ENCODE measurements at regions not wholly inside any gene's neighbourhood (a gene's known extent, or its start where the extent isn't known, plus 50 kb on each side); places are given as distances from the start of the nearest gene placed in this dataset.

DNA sequence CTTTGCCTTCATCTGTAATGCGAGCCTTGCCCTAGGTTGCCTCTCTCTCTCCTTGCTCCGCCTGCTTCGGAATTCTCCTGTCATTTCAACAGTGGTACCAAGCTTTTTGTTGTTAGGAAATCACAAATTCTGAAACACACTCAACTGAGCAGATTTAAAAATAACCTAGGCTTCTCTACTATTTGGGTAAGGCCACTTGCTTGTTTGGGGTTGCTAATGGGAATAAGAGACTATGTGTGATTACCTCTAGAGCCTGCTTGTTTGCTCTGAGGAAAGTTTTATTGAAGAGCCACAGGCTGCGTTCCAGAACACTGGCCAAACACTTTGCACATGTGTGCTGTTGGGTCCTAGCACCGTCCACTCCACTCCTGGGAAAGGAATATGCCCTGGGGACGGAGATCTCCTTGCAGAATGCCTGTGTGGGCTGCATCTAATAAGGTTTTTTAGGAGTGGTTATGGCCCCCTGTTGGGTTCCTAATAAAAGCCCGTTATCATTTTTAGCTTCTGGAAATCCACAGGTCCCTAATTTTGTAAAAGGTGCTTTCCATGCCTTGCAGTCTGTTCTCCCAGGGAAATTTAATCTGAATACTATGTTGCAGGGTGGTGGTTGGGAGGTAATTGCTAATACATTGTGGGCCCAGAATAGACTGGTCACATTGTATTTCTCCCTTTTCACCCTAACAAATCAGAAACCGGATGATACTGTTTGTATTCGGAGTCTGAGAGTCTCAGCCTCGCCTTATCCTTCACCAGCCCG lies 68.7 kb upstream of the KLF6 start:
- no peak for DNase-seq (ENCODE audit: low read depth in 2 of 2)

DNA sequence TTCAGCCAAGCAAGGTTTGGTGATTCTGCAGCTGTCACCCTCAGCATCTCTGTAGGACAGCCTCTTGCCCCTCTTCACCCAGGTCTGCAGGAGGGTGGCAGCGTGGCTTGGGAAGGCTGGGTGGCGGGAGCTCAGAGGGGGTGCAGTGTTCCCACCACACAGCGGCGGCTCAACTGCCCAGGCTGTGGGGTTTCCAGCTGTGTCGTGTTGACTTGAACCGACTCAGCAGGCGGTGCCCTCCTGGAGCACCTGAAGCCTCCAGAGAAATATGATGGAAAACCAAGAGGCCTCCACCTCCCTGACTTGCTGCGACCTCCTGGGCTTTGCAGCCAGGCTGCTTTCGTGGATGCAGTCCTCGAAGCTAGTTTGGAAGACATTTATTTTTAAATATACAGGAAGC lies 68.0 kb upstream of the KLF6 start:
- no peak for DNase-seq (ENCODE audit: low read depth in 2 of 2)

DNA sequence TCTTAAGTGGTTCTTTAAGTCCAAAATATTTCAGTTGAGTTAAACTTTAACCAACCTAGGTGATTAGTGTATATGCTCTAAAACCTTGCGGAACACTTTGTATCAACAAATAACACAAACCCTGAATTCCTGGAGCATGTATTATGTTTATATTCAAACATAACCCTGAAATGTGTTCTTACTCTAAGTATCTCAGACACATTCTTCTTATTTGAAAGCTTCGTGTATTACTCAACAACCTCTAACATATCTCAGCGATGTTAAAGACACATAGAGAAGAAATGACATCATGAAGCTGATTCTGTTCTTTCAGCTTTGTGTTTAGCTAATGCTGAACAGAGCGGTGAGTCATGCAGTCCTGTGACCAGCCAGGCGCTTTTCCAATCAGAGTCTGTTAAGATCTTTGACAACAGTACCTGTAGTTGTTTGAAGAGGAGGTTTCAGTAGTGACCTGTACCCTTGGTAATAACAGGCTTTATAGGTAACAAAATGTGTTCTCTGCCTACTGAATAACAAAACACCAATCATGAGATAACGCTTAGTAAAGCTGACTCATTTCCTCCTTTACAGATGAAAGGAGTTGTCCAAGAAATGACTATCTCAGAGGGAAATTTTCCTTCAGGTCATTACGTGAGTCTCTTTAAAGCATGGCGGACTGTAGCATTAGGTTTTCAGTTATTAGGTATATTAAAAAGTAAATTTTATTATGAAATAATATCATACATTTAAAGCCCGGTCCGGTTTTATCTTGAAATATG lies 67.3 kb upstream of the KLF6 start:
- peak; percentile 39 for DNase-seq (ENCODE audit: low read depth in 2 of 2)

DNA sequence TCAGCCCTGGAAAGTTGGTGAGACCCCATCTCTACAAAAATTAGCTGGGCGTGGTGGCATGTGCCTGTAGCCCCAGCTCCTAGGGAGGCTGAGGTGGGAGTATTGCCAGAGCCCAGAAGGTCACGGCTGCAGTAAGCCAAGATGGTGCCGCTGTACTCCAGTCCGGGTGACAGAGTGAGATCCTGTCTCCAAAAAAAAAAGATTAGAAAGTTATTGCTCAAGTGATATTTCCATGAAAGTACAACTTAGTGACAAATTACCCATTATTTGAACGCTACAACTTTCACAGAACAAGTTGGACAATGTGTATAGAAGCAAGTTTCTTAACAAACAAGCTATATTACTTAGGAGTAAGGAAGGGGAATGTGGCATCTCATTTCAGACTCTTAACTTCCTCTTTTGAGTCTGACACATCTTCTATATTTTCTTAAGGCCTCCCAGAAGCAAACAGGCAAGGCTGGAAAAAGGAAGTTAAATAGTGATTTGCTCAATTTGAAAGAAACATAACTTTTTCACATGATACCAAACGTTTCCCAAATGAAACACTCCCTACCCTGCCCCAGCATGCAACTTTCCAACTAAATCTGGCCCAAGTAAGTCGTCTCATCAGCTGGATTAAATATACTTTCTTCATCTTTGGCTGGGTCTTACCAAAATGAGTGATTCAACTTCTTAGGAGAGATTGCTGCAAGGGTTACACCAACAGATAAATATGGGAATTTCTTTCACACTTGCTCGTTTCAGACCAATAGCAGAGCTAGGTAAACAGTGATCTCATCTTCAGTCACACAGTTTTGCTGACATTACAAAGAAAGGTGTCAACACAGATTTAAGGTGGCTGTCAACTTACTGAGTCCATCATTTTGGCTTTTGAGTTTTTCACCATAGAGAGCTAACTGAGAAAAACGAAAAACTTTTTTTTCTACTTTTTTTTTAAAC lies 66.3 kb upstream of the KLF6 start:
- no peak for DNase-seq (ENCODE audit: low read depth in 2 of 2)

DNA sequence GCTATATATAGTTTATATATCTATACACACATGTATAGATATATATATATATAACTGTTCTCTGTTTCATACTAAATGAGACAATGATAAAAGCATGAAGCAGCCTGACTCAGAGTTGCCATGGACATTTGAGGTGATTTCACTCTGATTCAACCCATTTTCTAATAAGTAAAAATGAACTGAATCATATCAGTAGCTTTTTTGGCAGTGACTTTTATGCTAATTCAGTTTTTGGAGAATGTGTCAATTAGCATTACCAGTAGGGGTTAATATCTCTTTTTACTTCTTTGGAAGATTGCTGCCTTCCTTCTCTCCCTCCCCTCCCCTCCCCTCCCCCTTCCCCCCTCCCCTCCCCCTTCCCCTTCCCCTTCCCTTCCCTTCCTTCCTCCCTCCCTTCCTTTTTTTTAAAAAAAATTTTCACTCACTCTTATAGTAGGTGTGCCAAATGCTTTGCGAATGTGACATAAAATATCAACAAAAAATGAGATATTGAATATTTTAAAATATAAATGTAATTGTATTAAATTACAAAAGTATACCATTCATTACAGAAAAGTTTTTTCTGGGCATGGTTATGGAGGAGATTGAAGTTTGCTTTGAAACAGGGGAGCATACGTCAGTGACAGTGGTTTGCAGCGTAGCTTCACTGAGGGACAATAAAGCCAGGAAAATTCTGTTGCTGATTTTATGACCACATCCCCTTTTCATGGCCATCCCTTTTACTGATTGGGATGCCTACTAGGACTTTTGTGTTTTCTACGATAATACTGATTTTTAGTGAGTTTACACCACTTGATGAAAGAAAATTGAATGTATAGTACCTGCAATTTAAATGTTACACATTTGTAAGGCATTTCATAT lies 64.0 kb upstream of the KLF6 start:
- peak in 1 of 2 donors; percentile 16 for DNase-seq (ENCODE audit: low read depth in 2 of 2)

DNA sequence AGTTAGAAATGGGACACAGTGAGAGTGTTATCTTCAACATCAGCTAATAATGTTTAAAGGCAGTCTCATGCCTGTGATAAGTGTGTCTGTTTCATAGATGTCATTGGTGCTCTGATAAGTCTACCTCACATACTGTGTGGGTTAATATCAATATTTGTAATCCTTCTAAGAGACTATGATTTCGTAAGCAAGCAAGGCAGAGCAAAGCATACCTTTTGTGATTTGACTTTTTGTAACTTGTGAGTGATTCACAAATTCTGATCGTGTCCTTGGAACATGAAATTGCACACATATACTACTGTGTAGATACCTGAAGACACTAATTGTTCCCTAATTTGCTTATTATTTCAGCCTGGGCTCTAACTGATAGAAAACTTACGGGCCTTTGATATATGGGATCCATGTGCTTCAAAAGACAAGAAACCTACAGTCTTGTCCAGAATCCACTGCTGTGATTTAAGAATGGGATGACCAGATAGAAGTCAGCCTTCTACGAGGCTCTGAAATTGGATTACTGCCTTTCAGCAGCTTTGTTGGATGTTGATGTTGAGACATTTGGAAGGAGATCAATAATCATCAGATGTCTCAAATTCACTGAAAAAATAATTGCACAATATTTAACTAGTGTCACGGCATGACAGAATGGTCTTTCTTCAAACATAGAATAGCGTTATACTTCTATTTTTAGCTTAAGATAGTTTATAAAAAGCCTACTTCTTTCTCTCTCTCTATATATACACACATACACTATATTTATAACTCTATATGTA lies 63.2 kb upstream of the KLF6 start:
- DNase-seq (ENCODE audit: low read depth in 2 of 2) = no peak

DNA sequence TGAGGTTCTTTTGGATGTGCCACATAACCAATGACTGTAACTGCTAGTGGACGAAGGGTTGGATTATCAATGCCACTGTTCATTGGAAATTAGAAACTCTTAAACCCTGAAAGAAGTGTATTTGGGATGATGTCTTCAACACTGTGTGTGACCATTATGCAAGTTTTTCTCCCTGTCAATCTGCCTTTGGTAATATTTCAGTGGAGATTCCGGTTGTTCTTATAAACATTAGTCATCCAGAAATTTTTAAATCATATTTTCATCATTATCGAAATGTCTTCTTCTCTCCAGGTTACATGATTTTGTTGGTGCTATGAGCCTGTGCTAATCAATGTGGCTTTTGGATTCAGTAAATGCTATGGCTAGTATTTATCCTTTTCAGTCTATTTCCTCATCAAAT lies 61.7 kb upstream of the KLF6 start:
- no peak for DNase-seq (ENCODE audit: low read depth in 2 of 2)

DNA sequence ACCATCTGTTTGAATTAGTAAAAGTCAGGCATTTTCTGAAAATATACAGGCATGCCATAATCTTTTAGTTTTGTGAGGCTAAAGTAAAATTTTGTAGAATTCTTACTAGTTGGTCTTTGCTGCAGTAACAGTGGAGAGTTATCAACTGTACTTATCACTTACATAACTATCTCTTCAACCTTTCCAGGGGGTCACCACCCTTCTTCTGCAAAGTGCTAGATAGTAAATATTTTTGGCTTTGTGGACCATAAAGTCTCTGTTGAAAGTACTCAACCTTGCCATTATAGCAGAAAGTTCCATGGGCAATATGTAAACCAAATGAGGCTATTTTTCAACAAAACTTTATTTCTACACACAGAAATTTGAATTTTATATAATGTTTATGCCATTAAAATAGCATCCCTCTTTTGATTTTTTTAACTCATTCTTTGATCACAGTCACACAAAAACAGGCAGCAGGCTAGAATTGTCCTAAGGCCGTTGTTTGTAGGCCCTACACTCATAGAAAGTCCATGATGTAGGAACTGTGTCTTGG lies 59.5 kb upstream of the KLF6 start:
- no peak for DNase-seq (ENCODE audit: low read depth in 2 of 2)

DNA sequence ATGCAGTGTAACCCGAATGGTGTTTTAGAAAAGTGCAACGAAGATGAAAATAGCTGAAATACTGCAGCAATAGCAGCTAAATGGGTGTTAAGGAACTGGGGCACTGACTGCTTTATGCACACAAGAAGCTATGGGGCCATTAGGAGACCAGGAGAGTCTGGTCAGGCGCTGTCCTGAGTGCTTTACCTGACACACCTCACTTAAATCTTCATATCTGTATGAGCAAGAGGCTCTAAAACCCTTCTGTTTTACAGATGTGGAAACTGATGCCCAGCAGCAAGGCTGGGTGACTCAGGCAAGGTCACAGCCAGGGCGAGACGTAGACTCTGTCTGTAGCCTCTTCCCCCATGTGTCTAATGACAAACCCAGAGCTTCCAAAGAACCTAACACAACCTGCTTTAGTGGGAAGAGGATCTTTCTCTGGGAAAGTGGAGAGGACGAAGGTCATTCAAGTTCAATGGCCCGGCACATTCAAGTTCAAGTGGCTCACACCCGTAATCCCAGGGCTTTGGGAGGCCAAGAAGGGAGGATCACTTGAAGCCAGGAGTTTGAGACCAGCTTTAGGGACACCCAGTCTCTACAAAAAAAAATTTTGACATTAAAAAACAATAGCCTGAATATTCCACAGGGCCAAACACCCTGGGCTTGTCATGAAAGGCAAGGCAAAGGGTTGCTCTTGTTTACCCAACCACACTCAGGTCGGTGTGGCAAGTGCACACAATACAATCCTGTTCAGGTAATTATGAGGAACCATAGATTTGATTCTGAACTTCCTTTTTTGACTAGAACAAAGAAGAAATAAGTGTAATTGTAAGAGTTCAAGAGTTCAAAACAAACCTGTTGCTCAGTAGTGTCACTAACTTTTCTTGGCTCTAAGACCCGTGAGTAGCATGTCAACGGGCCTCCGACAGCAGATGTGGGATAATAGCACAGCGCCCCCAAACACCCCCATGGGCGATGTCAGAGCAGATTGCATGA lies 53.7 kb upstream of the KLF6 start:
- DNase-seq (ENCODE audit: low read depth in 2 of 2) = no peak

DNA sequence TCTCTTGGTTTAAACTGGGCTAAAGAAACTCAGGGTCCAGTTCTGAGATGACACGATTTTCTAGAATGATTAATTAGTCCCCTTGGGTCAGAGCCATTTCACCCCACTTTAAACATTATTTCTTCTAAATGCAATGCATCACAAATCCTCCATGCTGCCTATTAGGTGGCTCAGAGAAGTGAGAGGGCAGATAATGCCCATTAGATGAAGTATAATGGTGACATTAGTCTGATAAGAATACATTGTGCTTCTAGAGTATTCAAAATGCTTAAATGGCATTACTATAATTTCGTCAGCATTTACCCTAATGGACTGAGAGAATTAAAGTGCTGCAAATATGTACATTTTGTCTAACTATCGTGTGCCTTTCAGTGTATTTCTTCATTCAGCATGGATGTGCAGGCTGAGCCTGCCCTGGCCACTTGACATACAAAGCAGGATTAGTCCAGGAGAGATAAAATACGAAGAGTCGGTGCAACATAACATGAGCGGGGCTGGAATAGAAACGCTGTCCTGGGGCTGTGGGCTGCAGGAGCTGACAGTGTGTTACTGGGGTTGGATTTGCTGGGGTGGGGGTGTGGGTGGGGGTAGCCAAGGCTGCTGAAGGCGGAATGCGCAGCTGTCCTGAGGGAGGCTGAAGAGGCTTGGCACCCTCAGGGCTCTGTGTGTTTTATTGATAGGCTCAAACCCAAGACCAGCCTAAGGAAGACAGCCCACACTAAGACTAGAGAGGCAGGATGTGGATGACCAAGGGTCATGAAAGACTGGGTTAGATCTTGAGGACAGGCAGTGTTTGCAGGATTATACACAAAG lies 52.8 kb upstream of the KLF6 start:
- no peak for DNase-seq (ENCODE audit: low read depth in 2 of 2)

DNA sequence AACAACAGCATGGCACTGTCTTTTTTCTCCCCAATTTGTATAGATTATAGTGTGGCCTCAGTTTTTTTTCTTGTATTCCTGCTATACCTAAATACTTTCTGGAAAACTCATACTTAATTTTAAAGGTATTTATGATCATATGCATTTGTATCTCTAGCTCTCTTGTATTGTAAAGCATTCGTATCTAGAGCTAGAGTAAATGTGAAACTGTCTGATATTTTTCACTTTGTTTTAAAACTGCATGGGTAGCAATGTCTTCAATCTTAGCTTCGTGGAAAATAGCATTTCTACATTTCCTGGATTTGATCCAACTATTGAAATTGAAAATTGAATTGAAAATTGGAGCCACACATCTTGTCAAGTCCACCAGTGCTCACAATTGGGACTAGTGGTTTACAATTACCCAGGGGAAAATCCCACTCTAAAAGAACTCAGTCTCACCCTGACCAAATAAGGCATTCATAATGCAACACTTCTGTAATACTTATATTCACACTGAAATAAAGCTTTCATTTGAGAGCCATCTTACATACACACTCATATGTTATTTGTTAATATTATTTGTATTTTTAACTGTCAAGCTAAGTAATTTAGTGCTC lies 51.3 kb upstream of the KLF6 start:
- no peak for DNase-seq (ENCODE audit: low read depth in 2 of 2)

DNA sequence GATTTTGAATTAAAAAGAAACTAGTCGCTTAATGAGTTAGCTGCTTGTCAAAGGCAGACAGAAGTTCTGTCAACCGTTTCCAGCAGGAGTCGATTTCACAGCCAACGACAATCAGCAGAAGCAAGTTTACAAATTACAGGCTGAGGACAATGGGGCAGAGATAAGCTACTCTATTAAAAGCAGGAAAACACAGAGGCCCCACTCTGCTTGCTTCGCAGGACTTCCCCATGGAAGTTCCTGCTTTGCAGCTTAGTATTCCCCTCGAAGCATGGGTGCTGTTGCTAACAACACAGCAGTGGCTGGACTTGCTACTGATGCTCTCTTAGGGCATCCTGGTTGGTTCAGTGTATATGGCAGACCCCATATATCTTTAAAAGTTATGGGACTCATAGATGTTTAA lies 50.8 kb upstream of the KLF6 start:
- no peak for DNase-seq (ENCODE audit: low read depth in 2 of 2)

DNA sequence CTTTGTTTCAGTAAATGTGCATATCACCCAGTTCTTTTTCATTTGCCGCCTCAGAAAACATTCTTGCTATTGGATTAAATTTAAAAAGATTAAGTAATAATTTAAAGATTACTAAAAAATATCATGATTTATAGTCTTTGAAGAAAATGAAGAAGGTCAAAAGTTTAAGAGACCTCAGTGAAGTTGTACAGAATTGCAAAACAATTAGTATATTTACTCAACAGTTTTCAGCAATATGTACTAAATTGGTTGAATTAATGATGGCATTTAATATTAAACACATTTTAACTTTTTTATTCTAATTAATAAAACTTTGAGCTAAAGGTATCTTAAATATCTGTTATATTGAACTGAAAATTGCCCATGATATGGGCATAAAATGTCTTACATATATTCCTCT lies 49.9 kb upstream of the KLF6 start:
- no peak for DNase-seq (ENCODE audit: low read depth in 2 of 2)

Measured in activated CD4-positive, alpha-beta T cell treated with anti-CD3 and anti-CD28 coated beads for 24 hours (primary cell).